ENCODE measurements at regions not wholly inside any gene's neighbourhood (a gene's known extent, or its start where the extent isn't known, plus 50 kb on each side); places are given as distances from the start of the nearest gene placed in this dataset.

GRCh38 chr11:95283146-95283545, 52.1 kb upstream of the SESN3 start:
- TF ChIP-seq CTCF (IDR thresholded peaks at IDR 0.05) (no peak), POLR2A (IDR thresholded peaks at IDR 0.05) (no peak)
